Muscle of back (tissue), 3 donors: ENCODE measurements at regions not wholly inside any gene's neighbourhood (a gene's known extent, or its start where the extent isn't known, plus 50 kb on each side); places are given as distances from the start of the nearest gene placed in this dataset.

ENCODE experiments used
- DNase-seq, 3 donors: peaks; one replicate each; pipeline versions ENCODE4 v3.0.0 to v3.0.0-alpha.2; 2013

DNA sequence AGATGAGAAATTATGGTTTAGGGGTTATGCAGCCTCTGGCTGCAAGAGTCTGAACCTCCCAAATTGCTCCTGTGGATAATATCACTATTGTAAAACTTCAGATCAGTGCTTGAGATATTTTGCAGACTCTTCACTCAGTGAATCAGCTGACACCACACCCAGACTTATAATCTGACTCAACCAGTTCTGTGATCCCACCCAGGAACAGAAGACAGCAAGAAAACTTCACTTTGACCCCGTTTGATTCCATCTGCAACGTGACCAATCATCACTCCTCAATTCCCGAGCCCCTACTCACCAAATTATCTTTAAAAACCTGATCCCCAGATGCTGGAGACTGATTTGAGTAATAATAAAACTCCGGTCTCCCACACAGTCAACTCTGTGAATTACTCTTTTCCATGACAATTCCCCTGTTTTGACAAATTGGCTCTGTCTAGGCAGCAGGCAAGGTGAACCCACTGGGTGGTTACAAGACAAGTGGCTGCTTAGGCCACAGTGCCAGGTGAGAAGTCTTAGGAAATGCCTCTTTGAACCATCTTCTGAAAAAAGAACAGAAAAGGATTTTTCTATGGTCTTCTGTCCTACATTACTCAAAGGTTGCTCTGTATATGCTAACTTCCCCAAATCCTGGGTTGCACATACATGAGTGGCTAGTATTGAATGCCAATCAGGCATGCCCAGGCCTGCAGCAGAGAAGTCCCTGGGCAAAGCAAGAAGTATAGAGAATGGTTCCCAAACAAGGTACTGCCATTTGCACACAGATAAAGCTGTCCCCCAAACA lies 588.0 kb downstream of the PRELID2 start:
- no peak for DNase-seq

- no peak for DNase-seq
Measured at GRCh38 chr5:145246379-145246778, 588.8 kb downstream of the PRELID2 start.

- DNase-seq = peak in 2 of 3 donors; percentile 7 to 46
Measured at GRCh38 chr5:145245354-145245753, 589.8 kb downstream of the PRELID2 start.

DNA sequence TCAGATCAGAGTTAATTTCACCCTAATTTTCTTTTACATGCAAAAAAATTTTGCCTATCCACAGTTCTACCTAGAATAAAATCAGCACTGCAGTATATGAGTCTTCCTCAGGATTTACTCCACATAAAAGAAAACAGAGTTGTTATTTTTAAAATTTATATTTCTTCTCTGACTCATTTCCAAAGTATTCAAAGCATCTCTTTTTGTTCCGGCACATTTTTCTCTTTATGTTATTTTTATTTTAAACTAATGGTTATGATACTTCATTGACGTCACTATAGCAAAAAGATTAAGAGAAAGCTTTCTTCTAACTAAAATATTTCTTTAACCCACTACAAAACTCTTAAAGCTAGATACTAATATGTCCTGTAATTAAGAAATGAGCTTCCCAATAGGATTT lies 590.4 kb downstream of the PRELID2 start:
- no peak for DNase-seq

- no peak for DNase-seq
Measured at GRCh38 chr5:145244251-145244650, 590.9 kb downstream of the PRELID2 start.

- DNase-seq = no peak
Measured at GRCh38 chr5:145243016-145243415, 592.1 kb downstream of the PRELID2 start.

DNA sequence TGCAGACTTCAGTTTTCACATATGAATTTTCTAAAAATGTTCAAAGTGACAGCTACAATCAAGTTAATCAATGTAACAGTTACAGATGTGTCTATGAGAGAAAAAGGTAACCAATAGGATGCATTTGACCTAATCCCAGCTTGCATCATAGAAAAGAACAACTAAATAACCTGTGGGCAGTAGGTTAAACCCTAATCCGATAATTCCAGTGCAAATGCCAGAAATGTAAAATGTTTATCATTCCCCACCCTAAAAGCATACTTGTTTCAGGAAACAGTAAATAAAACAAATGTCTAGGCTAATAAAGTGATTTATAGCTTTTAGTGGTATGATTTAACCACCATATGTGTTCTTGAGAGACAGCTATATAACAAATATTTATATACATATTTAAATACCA lies 592.6 kb downstream of the PRELID2 start:
- DNase-seq = no peak

GRCh38 chr5:145237843-145238242 lies 597.3 kb downstream of the PRELID2 start:
- peak in 2 of 3 donors; percentile 13 to 18 for DNase-seq

DNA sequence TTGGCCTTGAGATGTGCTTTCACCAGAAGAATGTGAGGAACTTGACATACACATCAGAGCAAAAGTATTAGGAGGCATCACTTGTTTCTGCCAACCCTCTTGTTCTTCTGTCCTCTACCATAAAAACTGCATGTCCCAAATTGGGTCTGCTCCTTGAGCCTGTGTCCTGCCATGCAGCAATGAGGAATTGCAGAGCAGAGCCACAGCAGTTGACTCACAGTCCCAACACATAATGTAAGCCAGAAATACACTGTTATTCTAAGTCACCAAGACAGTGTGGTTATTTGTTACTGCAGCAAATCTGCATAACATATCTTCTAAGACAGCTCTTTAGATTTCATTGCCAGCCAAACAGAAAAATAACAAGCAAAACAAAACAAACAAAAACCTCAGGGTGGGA lies 598.2 kb downstream of the PRELID2 start:
- DNase-seq = no peak

DNA sequence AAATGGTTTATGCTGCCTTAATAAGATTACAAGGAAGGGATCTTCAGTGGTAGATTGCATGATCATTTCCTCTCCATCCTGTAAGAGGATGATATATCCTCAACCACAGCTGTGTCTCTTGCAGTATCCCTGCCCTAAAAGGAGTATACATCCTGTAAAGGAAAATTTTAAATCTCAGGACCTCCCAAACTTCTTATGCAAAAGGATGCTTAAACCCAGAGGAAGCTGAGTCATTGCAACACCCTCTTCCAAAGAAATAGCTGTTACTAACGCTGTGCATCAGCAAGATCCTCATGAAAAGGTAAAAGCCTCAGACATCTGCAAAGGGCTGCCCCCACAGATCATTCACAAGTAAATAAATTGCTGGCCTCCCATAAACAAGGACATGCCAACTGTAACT lies 599.0 kb downstream of the PRELID2 start:
- DNase-seq = no peak

DNA sequence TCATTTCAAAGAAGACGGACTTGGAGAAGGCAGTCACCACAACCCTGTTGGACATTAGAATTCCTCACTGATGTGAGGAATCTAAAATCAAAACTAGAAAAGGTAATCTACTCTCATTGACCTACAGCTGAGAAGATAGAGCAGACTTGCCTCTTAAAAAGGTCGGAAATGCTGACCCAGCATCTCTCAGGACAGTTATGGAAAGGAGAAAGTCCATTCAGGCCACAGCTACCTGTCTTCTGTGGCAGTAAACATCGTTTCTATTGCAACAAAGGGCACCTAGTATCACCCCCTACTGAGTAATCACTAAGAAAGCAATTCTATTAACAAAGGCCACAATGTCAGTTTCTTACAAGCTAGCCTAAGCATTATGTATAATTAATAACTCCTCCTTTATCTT lies 601.7 kb downstream of the PRELID2 start:
- DNase-seq = no peak

DNA sequence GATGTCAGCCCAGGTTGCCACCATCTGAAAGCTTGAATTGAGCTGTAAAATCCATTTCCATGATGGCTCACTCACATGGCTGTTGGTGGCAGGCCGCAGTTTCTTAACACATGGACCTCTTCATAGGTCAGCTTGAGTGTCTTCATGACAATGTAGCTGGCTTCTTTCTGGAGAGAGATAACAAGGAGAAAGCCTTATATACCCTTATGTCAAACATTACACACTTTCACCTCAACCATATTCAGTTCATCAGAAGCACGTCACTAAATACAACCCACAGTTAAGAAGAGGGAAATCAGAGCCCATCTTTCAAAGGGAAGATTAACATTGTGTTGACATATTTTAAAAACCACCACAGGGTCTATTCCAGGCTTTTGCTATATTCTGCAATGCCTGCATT lies 604.4 kb downstream of the PRELID2 start:
- DNase-seq = no peak

GRCh38 chr5:145228564-145228963 lies 606.6 kb downstream of the PRELID2 start:
- no peak for DNase-seq

DNA sequence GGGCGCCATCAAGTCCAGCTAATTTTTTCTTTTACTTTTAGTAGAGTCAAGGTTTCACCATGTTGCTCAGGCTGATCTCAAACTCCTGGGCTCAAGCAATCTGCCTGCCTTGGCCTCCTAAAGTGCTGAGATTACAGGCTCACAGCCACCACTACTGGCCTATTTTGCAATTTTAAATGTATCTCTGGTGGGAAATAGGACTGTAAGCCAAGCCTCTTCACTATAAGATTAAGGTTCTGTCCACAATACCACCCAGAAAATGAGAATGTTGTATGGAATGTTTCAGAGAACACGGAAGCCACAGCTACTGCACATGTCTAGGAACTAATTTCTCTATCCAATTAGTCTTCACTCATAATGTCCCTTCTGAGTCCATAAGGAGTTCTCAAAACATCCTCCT lies 607.3 kb downstream of the PRELID2 start:
- no peak for DNase-seq

GRCh38 chr5:145226726-145227125 lies 608.4 kb downstream of the PRELID2 start:
- no peak for DNase-seq

DNA sequence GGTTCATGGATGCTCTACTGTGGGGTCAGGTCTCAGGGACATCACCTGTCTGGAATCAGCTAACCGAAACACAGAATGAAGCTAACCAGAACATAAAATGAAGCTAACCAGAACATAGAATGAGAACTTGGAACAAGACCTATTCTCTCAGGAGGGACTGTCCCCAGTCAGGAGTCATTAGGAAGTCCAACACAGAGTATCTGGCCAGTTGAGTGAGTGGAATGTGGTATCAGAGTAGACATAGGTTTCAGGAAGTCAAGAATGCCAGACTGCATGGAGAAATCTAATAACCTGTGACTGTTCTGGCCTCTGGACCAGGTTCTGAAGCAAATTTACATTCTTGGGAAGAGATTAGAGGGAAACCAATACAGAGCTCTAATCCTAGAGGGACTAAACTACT lies 609.6 kb downstream of the PRELID2 start:
- DNase-seq = no peak

GRCh38 chr5:145223582-145223981 lies 611.6 kb downstream of the PRELID2 start:
- no peak for DNase-seq

GRCh38 chr5:145222622-145223021 lies 612.5 kb downstream of the PRELID2 start:
- DNase-seq = no peak

- DNase-seq = no peak
Measured at GRCh38 chr5:145221416-145221815, 613.7 kb downstream of the PRELID2 start.

GRCh38 chr5:145220481-145220880 lies 614.7 kb downstream of the PRELID2 start:
- no peak for DNase-seq

- DNase-seq = no peak
Measured at GRCh38 chr5:145218982-145219381, 616.2 kb downstream of the PRELID2 start.

- DNase-seq = no peak
Measured at GRCh38 chr5:145218019-145218418, 617.1 kb downstream of the PRELID2 start.

- DNase-seq = no peak
Measured at GRCh38 chr5:145210020-145210419, 625.1 kb downstream of the PRELID2 start.

DNA sequence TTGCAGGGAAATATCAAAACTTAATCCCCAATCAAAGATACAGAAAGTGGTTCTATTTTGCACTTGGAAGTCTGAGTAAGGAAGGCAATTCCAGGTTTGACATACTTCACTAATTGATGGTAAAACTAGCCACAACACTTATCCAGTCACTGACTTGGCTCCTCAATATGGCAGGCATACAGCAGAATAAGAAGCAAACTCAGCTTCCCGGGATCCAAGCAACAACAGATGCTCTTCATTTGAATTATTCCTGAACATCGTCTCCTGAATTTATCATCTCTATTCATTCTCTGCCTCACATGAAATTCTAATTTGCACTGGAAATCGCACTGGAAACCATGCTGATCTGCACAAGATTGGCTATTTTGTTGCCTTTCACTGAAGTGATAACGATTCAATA lies 629.6 kb downstream of the PRELID2 start:
- DNase-seq = no peak
